ENCODE measurements at regions not wholly inside any gene's neighbourhood (a gene's known extent, or its start where the extent isn't known, plus 50 kb on each side); places are given as distances from the start of the nearest gene placed in this dataset.

DNA sequence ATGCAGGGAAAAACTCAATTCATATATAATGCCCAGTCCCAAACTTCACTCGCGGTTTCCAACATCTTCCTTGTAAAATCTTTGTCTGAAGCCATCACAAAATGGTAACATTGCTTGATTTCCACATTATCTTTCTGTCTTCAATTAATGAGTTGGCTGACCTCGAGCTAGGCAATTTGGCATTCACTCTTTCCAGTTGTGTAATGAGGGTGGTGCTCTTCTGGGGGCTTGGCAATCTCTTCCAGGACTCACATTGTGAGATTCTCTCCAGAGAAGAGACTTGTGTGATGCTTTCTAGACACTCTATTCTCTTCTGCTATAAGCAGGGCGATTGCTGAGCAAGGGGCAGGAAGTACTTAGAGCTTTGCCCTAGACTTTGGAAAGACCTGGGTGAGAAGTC, 179.5 kb downstream of the JCAD start:
- Histone ChIP-seq H3K27me3 (ENCODE audit: control insufficient read depth, insufficient read depth, low read length) (no peaks in the 10 kb centered on the region), H3K4me3 (ENCODE audit: low read depth, low read length) (no peak overlapping the region), H3K36me3 (ENCODE audit: control insufficient read depth, insufficient read depth, low read length) (no peaks in the 10 kb centered on the region)
- DNase-seq (ENCODE audit: low read depth): no peak
- TF ChIP-seq, protein P1, sequence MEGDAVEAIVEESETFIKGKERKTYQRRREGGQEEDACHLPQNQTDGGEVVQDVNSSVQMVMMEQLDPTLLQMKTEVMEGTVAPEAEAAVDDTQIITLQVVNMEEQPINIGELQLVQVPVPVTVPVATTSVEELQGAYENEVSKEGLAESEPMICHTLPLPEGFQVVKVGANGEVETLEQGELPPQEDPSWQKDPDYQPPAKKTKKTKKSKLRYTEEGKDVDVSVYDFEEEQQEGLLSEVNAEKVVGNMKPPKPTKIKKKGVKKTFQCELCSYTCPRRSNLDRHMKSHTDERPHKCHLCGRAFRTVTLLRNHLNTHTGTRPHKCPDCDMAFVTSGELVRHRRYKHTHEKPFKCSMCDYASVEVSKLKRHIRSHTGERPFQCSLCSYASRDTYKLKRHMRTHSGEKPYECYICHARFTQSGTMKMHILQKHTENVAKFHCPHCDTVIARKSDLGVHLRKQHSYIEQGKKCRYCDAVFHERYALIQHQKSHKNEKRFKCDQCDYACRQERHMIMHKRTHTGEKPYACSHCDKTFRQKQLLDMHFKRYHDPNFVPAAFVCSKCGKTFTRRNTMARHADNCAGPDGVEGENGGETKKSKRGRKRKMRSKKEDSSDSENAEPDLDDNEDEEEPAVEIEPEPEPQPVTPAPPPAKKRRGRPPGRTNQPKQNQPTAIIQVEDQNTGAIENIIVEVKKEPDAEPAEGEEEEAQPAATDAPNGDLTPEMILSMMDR (IDR thresholded peaks at IDR 0.05; ENCODE audit: insufficient read depth, low read length, poor library complexity, severe bottlenecking): no peak

DNA sequence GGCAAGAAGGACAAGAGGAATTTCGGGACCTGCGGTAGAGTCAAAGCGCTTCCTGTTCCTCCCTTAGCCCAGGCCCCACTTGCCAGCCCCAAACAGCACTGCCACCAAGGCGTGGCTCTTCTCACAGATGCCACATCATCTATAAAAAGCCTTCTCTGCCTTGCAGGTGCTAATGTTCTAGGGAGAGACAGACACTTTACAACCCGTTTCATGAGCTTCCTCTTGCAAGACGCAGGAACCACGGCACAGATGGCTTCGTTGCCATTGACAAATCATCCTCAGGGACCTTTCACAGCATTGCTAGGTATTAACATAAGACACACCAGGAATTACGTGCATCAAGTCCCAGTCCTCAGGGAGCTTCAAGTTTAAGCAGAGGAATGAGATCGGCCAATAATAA, 180.9 kb downstream of the JCAD start:
- Histone ChIP-seq H3K27me3 (ENCODE audit: control insufficient read depth, insufficient read depth, low read length) (no peaks in the 10 kb centered on the region), H3K36me3 (ENCODE audit: control insufficient read depth, insufficient read depth, low read length) (no peaks in the 10 kb centered on the region), H3K4me3 (ENCODE audit: low read depth, low read length) (no peak overlapping the region)
- DNase-seq (ENCODE audit: low read depth): no peak
- TF ChIP-seq, protein P1 (IDR thresholded peaks at IDR 0.05; ENCODE audit: insufficient read depth, low read length, poor library complexity, severe bottlenecking): no peak

DNA sequence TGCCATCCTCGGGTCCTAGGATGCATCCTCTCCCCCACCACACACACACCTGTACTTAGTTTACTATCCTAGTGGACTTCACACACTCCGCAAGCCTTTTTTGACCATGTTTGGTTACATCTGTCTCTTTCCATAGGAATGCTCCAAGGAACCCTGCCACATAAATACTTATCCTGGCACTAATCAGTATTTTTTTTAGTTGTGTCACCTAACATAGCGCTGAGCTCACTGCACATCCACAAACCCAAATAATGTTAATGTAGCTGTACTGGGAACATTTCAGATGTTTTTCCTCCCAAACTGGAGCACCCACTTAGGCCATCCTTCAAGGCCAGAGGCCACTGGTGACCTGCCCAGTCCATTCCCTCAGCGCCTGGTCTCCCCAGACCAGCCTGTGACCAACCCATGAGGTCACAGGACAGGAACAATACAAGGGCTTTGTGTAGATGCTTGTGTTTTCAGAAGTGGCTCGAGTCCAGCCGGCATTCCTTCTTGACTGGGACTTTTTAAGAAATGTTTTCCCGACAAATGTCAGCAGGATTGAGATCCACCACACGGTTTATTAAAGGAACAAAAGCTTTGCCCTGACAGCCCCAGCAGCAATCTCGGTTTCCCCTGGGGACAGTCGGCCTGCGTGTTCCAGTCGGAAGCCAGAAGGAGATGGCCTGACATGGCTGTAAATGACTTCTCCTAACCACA, 181.4 kb downstream of the JCAD start:
- H3K27me3 ChIP-seq (ENCODE audit: control insufficient read depth, insufficient read depth, low read length): no peaks in the 10 kb centered on the region
- TF ChIP-seq, protein P1 (IDR thresholded peaks at IDR 0.05; ENCODE audit: insufficient read depth, low read length, poor library complexity, severe bottlenecking): no peak
- no peak for DNase-seq (ENCODE audit: low read depth)
- no peaks in the 10 kb centered on the region for H3K36me3 ChIP-seq (ENCODE audit: control insufficient read depth, insufficient read depth, low read length)
- no peak overlapping the region for H3K4me3 ChIP-seq (ENCODE audit: low read depth, low read length)

DNA sequence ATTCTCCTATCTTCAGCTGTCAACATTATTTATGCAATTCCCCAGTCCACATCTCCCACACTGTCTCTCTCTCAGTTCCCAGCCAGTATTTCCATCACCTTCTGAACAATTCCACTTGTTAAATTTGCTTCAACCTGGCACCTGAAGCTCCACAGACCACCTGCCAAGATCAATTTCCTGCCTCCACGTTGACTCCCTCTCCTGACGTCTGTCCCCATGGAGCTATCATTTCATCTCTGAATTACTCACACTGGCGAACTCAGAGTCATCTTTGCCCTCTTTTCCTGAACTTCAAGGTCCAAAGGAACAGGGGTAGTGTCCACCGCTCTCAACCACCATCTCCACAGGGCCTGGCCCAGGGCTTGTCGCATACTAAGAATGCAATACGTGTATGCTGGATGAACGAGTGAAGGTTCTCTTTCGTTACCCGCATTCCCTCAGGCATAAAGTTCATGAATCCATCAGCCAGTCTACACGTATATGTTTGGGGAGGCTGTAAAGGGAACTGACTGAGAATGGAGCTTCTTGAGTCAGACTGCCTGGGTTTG, 183.3 kb downstream of the JCAD start:
- TF ChIP-seq, protein P1 (IDR thresholded peaks at IDR 0.05; ENCODE audit: insufficient read depth, low read length, poor library complexity, severe bottlenecking): no peak
- no peak overlapping the region for H3K4me3 ChIP-seq (ENCODE audit: low read depth, low read length)
- no peaks in the 10 kb centered on the region for H3K36me3 ChIP-seq (ENCODE audit: control insufficient read depth, insufficient read depth, low read length)
- DNase-seq (ENCODE audit: low read depth): no peak
- no peaks in the 10 kb centered on the region for H3K27me3 ChIP-seq (ENCODE audit: control insufficient read depth, insufficient read depth, low read length)

DNA sequence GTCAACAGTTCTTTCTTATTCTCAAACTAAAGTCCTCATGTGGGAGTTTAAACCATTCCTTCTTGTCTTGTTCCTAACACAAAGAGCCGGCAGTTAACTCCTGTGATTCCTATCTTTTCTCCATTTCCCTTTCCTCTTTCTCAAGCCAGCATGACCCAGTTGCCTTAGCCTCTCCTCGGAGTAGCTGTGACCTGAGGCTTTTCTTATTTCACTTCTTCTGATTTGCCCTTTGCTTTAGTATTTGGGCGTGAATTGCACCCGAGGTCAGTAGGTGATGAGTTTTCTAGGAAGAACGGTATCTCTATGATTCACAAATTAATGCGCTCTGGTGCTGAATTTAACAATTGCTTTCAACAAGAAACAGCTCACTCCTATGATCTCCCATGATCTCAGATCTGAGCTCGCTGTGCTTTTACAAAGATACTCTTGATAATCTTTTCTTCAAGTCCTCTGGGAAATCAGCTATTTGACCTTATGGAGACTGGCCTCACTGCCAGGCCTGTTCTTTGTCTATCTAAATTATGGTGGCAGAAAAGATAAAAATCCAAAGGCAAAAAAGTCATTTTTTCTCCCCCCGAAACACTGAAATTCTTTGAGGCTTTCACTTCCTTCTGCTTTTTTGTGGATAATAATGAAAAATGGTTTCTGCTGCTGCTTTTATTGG, 184.6 kb downstream of the JCAD start:
- no peaks in the 10 kb centered on the region for H3K27me3 ChIP-seq (ENCODE audit: control insufficient read depth, insufficient read depth, low read length)
- TF ChIP-seq, protein P1 (IDR thresholded peaks at IDR 0.05; ENCODE audit: insufficient read depth, low read length, poor library complexity, severe bottlenecking): no peak
- H3K4me3 ChIP-seq (ENCODE audit: low read depth, low read length): no peak overlapping the region
- DNase-seq (ENCODE audit: low read depth): no peak
- H3K36me3 ChIP-seq (ENCODE audit: control insufficient read depth, insufficient read depth, low read length): no peaks in the 10 kb centered on the region

Measured in kidney epithelial cell (primary cell).